HepG2 (cell line): ENCODE measurements at regions not wholly inside any gene's neighbourhood (a gene's known extent, or its start where the extent isn't known, plus 50 kb on each side); places are given as distances from the start of the nearest gene placed in this dataset.

ENCODE experiments used
- ATAC-seq: fragments of 200-7000 bp; cut with Tn5 transposase; 3 replicates; pipeline ENCODE4 v1.9.1; 2020; ENCODE audit warnings: mild to moderate bottlenecking, moderate library complexity
- BruUV-seq: library from RNA; stranded (reverse); fragments of 400-500 nt; replicated peaks from 2 replicates; lab custom pipeline; 2021; lab: Mats Ljungman, UMichigan
- CTCF ChIA-PET: fragments of 300-600 bp; formaldehyde crosslinking; extraction: SDS; loops from one replicate; lab custom pipeline; 2021; ENCODE audit warnings: low total read pairs, inconsistent platforms, low intra/inter-chr PET ratio; lab: Yijun Ruan, JAX
- POLR2A ChIA-PET: fragments of 350-600 bp; sonication (Branson Sonifier 250); formaldehyde crosslinking; loops from one replicate; lab custom pipeline; 2020; ENCODE audit warnings: antibody characterized with exemption, inconsistent platforms; lab: Yijun Ruan, JAX
- DNase-seq: peaks from one replicate; pipeline ENCODE4 v3.0.0-alpha.2; 2015; ENCODE audit warnings: low spot score
- FAIRE-seq: peaks from 3 replicates; lab custom pipeline; 2011; peaks lifted over from hg19 to GRCh38; lab: Jason Lieb, UNC
- H2AFZ ChIP-seq: one replicate; pipeline ENCODE4 v1.6.1; 2011; ENCODE audit warnings: low read length, inconsistent platforms
- H3K27ac ChIP-seq: fragments of 300-600 bp; 3 replicates; pipeline ENCODE4 v1.8.0; 2011; ENCODE audit warnings: mixed run types, mild to moderate bottlenecking, mixed read lengths, low read length, inconsistent platforms; ENCODE audit not compliant: insufficient read depth; ENCODE audit errors: extremely low read length
- H3K27me3 ChIP-seq, 2 experiments: fragments of 200-600 bp in 1 of 2; 2 replicates in 1 of 2; 3 replicates in 1 of 2; pipeline versions ENCODE4 v1.6.0 to v1.8.0; 2011; ENCODE audit warnings: low read length in 2 of 2, mild to moderate bottlenecking in 2 of 2, moderate library complexity in 2 of 2, inconsistent platforms in 1 of 2; ENCODE audit not compliant: insufficient read depth in 2 of 2, control insufficient read depth in 1 of 2
- H3K36me3 ChIP-seq, 2 experiments: fragments of 200-600 bp in 1 of 2; replicated peaks in 1 of 2; 2 replicates in 1 of 2; 3 replicates in 1 of 2; pipeline versions ENCODE4 v1.5.1 to v1.8.0; 2011; ENCODE audit warnings: low read length in 2 of 2, inconsistent platforms in 1 of 2; ENCODE audit not compliant: insufficient read depth in 2 of 2, control insufficient read depth in 1 of 2
- H3K4me1 ChIP-seq: 2 replicates; pipeline ENCODE4 v1.5.1; 2012; ENCODE audit warnings: low read length, inconsistent platforms; ENCODE audit not compliant: insufficient read depth
- H3K4me2 ChIP-seq: 2 replicates; pipeline ENCODE4 v1.6.0; 2011; ENCODE audit warnings: low read depth, low read length, inconsistent platforms
- H3K4me3 ChIP-seq, 3 experiments: fragments of 200-600 bp in 1 of 3; sonication (generic), shearing (Covaris generic) in 1 of 3; replicated peaks in 1 of 3; 2 replicates each; pipeline ENCODE4 v1.5.1; 2011 to 2016; ENCODE audit warnings: low read length in 3 of 3, inconsistent platforms in 2 of 3, low read depth in 2 of 3, mild to moderate bottlenecking in 2 of 3, control low read depth in 1 of 3, mixed read lengths in 1 of 3; ENCODE audit not compliant: insufficient read depth in 1 of 3
- H3K79me2 ChIP-seq: one replicate; pipeline ENCODE4 v1.6.1; 2011; ENCODE audit warnings: low read length, inconsistent platforms; ENCODE audit not compliant: insufficient read depth
- H3K9ac ChIP-seq: 2 replicates; pipeline ENCODE4 v1.6.0; 2011; ENCODE audit warnings: mild to moderate bottlenecking, low read depth, low read length, inconsistent platforms; ENCODE audit not compliant: insufficient read depth
- H3K9me3 ChIP-seq: 2 replicates; pipeline ENCODE4 v1.5.1; 2012; ENCODE audit warnings: mild to moderate bottlenecking, low read length
- H4K20me1 ChIP-seq: 2 replicates; pipeline ENCODE4 v1.6.0; 2011; ENCODE audit warnings: inconsistent platforms, mild to moderate bottlenecking, low read length, moderate library complexity; ENCODE audit not compliant: insufficient read depth
- CREBL2 ChIP-seq: sonication (generic); formaldehyde crosslinking; IDR thresholded peaks from 2 replicates; pipeline ENCODE4 v1.8.1; 2023; ENCODE audit warnings: missing genetic modification reagents, mild to moderate bottlenecking, borderline replicate concordance
- ERF ChIP-seq: IDR thresholded peaks from 2 replicates; pipeline ENCODE4 v1.6.1; 2018; ENCODE audit warnings: missing biosample characterization, missing genetic modification reagents
- FOXP1 ChIP-seq, 2 experiments: fragments of 450-650 bp in 1 of 2; IDR thresholded peaks; 2 replicates each; pipeline ENCODE4 v1.6.1; 2017 to 2018; ENCODE audit warnings: antibody characterized with exemption in 1 of 2
- HMGXB3 ChIP-seq: sonication (generic); formaldehyde crosslinking; IDR thresholded peaks from 2 replicates; pipeline ENCODE4 v1.4.0; 2020; ENCODE audit warnings: missing genetic modification reagents, borderline replicate concordance
- JUND ChIP-seq: sonication (generic); formaldehyde crosslinking; IDR thresholded peaks from 2 replicates; pipeline ENCODE4 v1.8.0; 2022; ENCODE audit warnings: mild to moderate bottlenecking, missing genetic modification reagents
- RBM22 ChIP-seq: fragments of 200-400 bp; formaldehyde crosslinking; optimal IDR thresholded peaks from 2 replicates; pipeline ENCODE3; 2017; ENCODE audit warnings: mild to moderate bottlenecking, low read length, moderate library complexity
- SOX13 ChIP-seq, 3 experiments: fragments of 450-650 bp in 1 of 3; sonication (generic) in 1 of 3; formaldehyde crosslinking in 1 of 3; IDR thresholded peaks in 2 of 3; conservative IDR thresholded peaks in 1 of 3; 2 replicates each; pipeline versions ENCODE4 v1.5.0 to v1.6.1; 2016 to 2020; ENCODE audit warnings: antibody characterized with exemption in 1 of 3, mild to moderate bottlenecking in 1 of 3, missing compliant biosample characterization in 1 of 3, missing genetic modification reagents in 1 of 3, moderate library complexity in 1 of 3
- TCF7 ChIP-seq: sonication (generic); IDR thresholded peaks from 2 replicates; pipeline ENCODE4 v1.6.1; 2016; ENCODE audit warnings: antibody characterized with exemption, low read depth
- TMF1 ChIP-seq: sonication (generic); formaldehyde crosslinking; IDR thresholded peaks from 2 replicates; pipeline ENCODE4 v1.8.1; 2022; ENCODE audit warnings: low read depth, missing genetic modification reagents
- ZBTB8A ChIP-seq: sonication (generic); formaldehyde crosslinking; IDR thresholded peaks from 2 replicates; pipeline ENCODE4 v1.4.0; 2020; ENCODE audit warnings: mild to moderate bottlenecking, low read depth, missing genetic modification reagents, borderline replicate concordance
- ZFP36L2 ChIP-seq: sonication (generic); formaldehyde crosslinking; IDR thresholded peaks from 2 replicates; pipeline ENCODE4 v1.4.0; 2020; ENCODE audit warnings: missing genetic modification reagents
- ZNF430 ChIP-seq: sonication (generic); formaldehyde crosslinking; IDR thresholded peaks from 2 replicates; pipeline ENCODE4 v1.9.0; 2021; ENCODE audit warnings: mild to moderate bottlenecking, missing genetic modification reagents
- ZNF460 ChIP-seq: sonication (generic); formaldehyde crosslinking; IDR thresholded peaks from 2 replicates; pipeline ENCODE4 v1.5.1; 2020; ENCODE audit warnings: missing genetic modification reagents, mild to moderate bottlenecking, borderline replicate concordance
- ZNF644 ChIP-seq: IDR thresholded peaks from 2 replicates; pipeline ENCODE4 v1.6.1; 2016; ENCODE audit warnings: low read depth
- ZNF776 ChIP-seq: sonication (generic); formaldehyde crosslinking; IDR thresholded peaks from 2 replicates; pipeline ENCODE4 v1.4.0; 2020; ENCODE audit warnings: mild to moderate bottlenecking, missing genetic modification reagents
- WGBS: methylation state at CpG from one replicate; pipeline ENCODE4 v1.1.6; 2017; ENCODE audit warnings: low lambda C conversion rate; 5-methylcytosine and 5-hydroxymethylcytosine counted together
- in situ Hi-C: cut with HindIII; loops from 2 replicates; pipeline ENCODE4 v1.10.0; 2017; ENCODE audit warnings: low pct_unique_long_range_greater_than_20kb; ENCODE audit not compliant: extremely low pct_ligation_motif_present
- intact Hi-C: fragments of 100-400 bp; cut with micrococcal nuclease; formaldehyde crosslinking; loops from one replicate; pipeline ENCODE4 v1.10.0; 2022; ENCODE audit not compliant: unreplicated experiment

GRCh38 chr1:212506666-212507065, 73.9 kb downstream of the NENF start (continued):
- TF ChIP-seq HMGXB3 (CRISPR knock-in tag): no peak
- TF ChIP-seq RBM22: no peak
- no peak for TF ChIP-seq ZNF460
- no peak for TF ChIP-seq ERF (CRISPR knock-in tag)
- no peak for TF ChIP-seq ZBTB8A (CRISPR knock-in tag)
- TF ChIP-seq ZNF644: no peak
- TF ChIP-seq SOX13 (IDR thresholded peaks at IDR 0.05): no peak
- no peak for TF ChIP-seq SOX13 (CRISPR knock-in tag; conservative IDR thresholded peaks at IDR 0.05 in 1 of 2, IDR thresholded peaks at IDR 0.05 in 1 of 2)
- TF ChIP-seq, all 625 proteins: peak for 0

- no peak for TF ChIP-seq JUND (CRISPR knock-in tag)
- no peak for TF ChIP-seq ZNF430 (CRISPR knock-in tag)
- TF ChIP-seq CREBL2 (CRISPR knock-in tag): no peak
- no peak for TF ChIP-seq ZNF776 (CRISPR knock-in tag)
- TF ChIP-seq TMF1 (CRISPR knock-in tag): no peak
- no peak for TF ChIP-seq FOXP1 (IDR thresholded peaks at IDR 0.05)
- TF ChIP-seq FOXP1 (CRISPR knock-in tag; IDR thresholded peaks at IDR 0.05): no peak
- no peak for TF ChIP-seq TCF7
- no peak for TF ChIP-seq ZFP36L2 (CRISPR knock-in tag)
- CTCF ChIA-PET: no interaction called here
- ATAC-seq (no peak), FAIRE-seq (no peak), DNase-seq (no peak)
- in situ Hi-C loops (no loop called here), intact Hi-C loops (no loop called here)
- Histone ChIP-seq H3K4me3 (no peak overlapping the region), H3K36me3 (no peaks in the 10 kb centered on the region), H3K4me2 (no peak overlapping the region), H3K4me1 (no peaks in the 10 kb centered on the region), H3K27me3 (peaks cover 0 to 7% of the 10 kb centered on the region in 2 experiments; a peak in 1 of 5 replicates), H4K20me1 (no peaks in the 10 kb centered on the region), H3K9ac (no peak overlapping the region), H2AFZ (no peak overlapping the region), H3K27ac (no peak overlapping the region), H3K9me3 (no peaks in the 10 kb centered on the region), H3K79me2 (no peaks in the 10 kb centered on the region)
- POLR2A ChIA-PET: no interaction called here
- BruUV-seq: no TSS peak
- 51% methylated on average over 4 of the region's 7 CpGs for WGBS
These were observed 74.6 kb downstream of the NENF start for GRCh38 chr1:212507369-212507768.
